Vagina (tissue), 2 donors: ENCODE measurements at regions not wholly inside any gene's neighbourhood (a gene's known extent, or its start where the extent isn't known, plus 50 kb on each side); places are given as distances from the start of the nearest gene placed in this dataset.

Experiments used
- POLR2A ChIP-seq, 2 donors: fragments of 450-650 bp; IDR thresholded peaks; one replicate each; pipeline ENCODE4 v1.6.1; 2017; ENCODE audit warnings: antibody characterized with exemption in 2 of 2, mild to moderate bottlenecking in 2 of 2, moderate library complexity in 2 of 2
- POLR2AphosphoS5 ChIP-seq, 2 donors: sonication (generic); formaldehyde crosslinking; IDR thresholded peaks; one replicate each; pipeline ENCODE4 v1.9.0; 2017; ENCODE audit warnings: antibody characterized with exemption in 2 of 2, mild to moderate bottlenecking in 2 of 2, low read depth in 1 of 2; ENCODE audit not compliant: insufficient read depth in 1 of 2
- TF ChIP-seq, protein P1 (sequence below), 3 experiments: fragments of 450-650 bp in 2 of 3; fragments of 200-600 bp in 1 of 3; sonication (generic) in 1 of 3; IDR thresholded peaks; one replicate each; pipeline ENCODE4 v1.5.1; 2017 to 2019; ENCODE audit warnings: antibody characterized with exemption in 3 of 3, mild to moderate bottlenecking in 2 of 3, moderate library complexity in 2 of 3

DNA sequence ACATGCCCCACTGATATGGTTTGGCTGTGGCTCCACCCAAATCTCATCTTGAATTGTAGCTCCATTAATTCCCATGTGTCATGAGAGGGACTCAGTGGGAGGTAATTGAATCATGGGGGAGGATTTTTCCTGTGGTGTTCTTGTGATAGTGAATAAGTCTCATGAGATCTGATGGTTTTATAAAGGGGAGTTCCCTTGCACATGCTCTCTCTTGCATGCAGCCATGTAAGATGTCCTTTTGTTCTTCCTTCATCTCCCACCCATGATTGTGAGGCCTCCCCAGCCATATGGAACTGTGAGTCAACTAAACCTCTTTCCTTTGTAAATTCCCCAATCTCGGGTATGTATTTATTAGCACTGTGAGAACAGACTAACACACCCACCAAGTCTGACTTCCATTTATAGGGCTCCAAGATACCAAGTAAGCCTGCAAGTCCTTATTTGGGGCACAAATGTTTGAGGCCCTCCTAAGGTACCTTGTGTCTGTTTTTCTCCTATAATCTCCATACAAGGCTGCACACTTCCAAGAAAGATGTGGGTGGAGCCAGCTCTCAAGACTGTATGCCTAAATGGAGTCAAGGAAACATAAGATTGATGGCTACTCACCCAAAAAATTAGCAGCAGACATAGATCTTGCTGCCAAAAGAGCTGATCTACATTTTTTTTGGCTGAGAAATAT, 364.7 kb downstream of the TXNL1 start:
- TF ChIP-seq, protein P1, sequence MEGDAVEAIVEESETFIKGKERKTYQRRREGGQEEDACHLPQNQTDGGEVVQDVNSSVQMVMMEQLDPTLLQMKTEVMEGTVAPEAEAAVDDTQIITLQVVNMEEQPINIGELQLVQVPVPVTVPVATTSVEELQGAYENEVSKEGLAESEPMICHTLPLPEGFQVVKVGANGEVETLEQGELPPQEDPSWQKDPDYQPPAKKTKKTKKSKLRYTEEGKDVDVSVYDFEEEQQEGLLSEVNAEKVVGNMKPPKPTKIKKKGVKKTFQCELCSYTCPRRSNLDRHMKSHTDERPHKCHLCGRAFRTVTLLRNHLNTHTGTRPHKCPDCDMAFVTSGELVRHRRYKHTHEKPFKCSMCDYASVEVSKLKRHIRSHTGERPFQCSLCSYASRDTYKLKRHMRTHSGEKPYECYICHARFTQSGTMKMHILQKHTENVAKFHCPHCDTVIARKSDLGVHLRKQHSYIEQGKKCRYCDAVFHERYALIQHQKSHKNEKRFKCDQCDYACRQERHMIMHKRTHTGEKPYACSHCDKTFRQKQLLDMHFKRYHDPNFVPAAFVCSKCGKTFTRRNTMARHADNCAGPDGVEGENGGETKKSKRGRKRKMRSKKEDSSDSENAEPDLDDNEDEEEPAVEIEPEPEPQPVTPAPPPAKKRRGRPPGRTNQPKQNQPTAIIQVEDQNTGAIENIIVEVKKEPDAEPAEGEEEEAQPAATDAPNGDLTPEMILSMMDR (IDR thresholded peaks at IDR 0.05), result no peak
- no peak for TF ChIP-seq POLR2AphosphoS5 (IDR thresholded peaks at IDR 0.05; ENCODE audit: insufficient read depth in 1 of 2, low read depth in 1 of 2)
- TF ChIP-seq POLR2A (IDR thresholded peaks at IDR 0.05), result no peak
